Heart left ventricle (tissue), 16 donors: ENCODE measurements at regions not wholly inside any gene's neighbourhood (a gene's known extent, or its start where the extent isn't known, plus 50 kb on each side); places are given as distances from the start of the nearest gene placed in this dataset.

ENCODE experiments used
- ATAC-seq, 4 donors: fragments of 200-7000 bp; cut with Tn5 transposase; one replicate each; pipeline ENCODE4 v1.9.1; 2020 to 2022; ENCODE audit warnings: moderate library complexity in 4 of 4, mild to moderate bottlenecking in 3 of 4, moderate number of reproducible peaks in 1 of 4
- DNase-seq, 5 donors: peaks; one replicate each; pipeline ENCODE4 v3.0.0-alpha.2; 2020
- H3K27ac ChIP-seq, 12 donors: fragments of 200-600 bp; sonication (generic) in 4 of 12; one replicate each; pipeline versions ENCODE4 v1.5.0 to v1.8.0; 2016 to 2022; ENCODE audit warnings: mild to moderate bottlenecking in 2 of 12
- H3K27me3 ChIP-seq, 9 donors: fragments of 200-600 bp; sonication (generic) in 2 of 9; one replicate each; pipeline versions ENCODE4 v1.5.1 to v1.8.0; 2016 to 2022; ENCODE audit warnings: mild to moderate bottlenecking in 3 of 9
- H3K36me3 ChIP-seq, 9 donors: fragments of 200-600 bp; sonication (generic) in 2 of 9; one replicate each; pipeline versions ENCODE4 v1.5.0 to v1.8.0; 2018 to 2022; ENCODE audit warnings: mild to moderate bottlenecking in 2 of 9
- H3K4me1 ChIP-seq, 12 donors: fragments of 200-600 bp; sonication (generic) in 4 of 12; one replicate each; pipeline versions ENCODE4 v1.5.0 to v1.8.0; 2016 to 2022; ENCODE audit warnings: mild to moderate bottlenecking in 3 of 12
- H3K4me3 ChIP-seq, 12 donors: fragments of 200-600 bp; sonication (generic) in 4 of 12; one replicate each; pipeline versions ENCODE4 v1.5.0 to v1.8.0; 2017 to 2022; ENCODE audit warnings: mild to moderate bottlenecking in 9 of 12, moderate library complexity in 4 of 12
- H3K9me3 ChIP-seq, 12 donors: fragments of 200-600 bp; sonication (generic) in 4 of 12; one replicate each; pipeline versions ENCODE4 v1.5.0 to v1.8.0; 2016 to 2022; ENCODE audit warnings: mild to moderate bottlenecking in 1 of 12
- CTCF ChIP-seq, 12 donors: fragments of 200-600 bp; sonication (generic) in 4 of 12; IDR thresholded peaks; one replicate each; pipeline versions ENCODE4 v1.5.0 to v1.8.0; 2018 to 2022; ENCODE audit warnings: antibody characterized with exemption in 12 of 12, mild to moderate bottlenecking in 5 of 12
- POLR2A ChIP-seq, 2 donors: fragments of 450-650 bp; IDR thresholded peaks; one replicate each; pipeline ENCODE4 v1.6.1; 2017; ENCODE audit warnings: antibody characterized with exemption in 2 of 2, mild to moderate bottlenecking in 2 of 2, moderate library complexity in 2 of 2
- WGBS, 4 donors: extraction: QIAGEN DNeasy Blood & Tissue Kit in 2 of 4; methylation state at CpG; one replicate each; pipeline versions ENCODE4 v1.1.5 to v1.1.7; 2013 to 2018; 5-methylcytosine and 5-hydroxymethylcytosine counted together
- intact Hi-C, 10 donors: fragments of 100-400 bp; cut with DNase I; formaldehyde crosslinking; loops; one replicate each; pipeline versions ENCODE4 v1.11.1 to v1.14.2; 2022
- donor health status: ischemic (EF 13 %, LVEDD 7.1; RV severe dilation, severe dysfunction).
- donor health status: healthy with polysubstance abuse.
- donor health status: DM: no; HTN: yes; CAD: no.
- donor health status: DM: no; HTN: no; CAD: no.
- donor health status: ischemic (EF 25% LVEDD 6.9; RV normal size, moderate dysfunction).
- donor health status: ischemic (EF 25% LVEDD 5.7; RV mildly dilated, moderate dysfunction).
- donor health status: healthy.
- donor health status: DM: yes; HTN: yes; CAD: no.
- donor health status: ischemic (EF 35%, LVEDD 5.7; RV mildly dilated, moderate dysfunction).
- donor health status: nonischemic (EF 11% LVEDD 7.7; RV severe dilation, severe dysfunction).
- donor health status: DM: yes; HTN: yes; CAD: no.
- donor health status: PGD.
- donor health status: ischemic (EF 29% LVEDD 5.4; RV normal size, mild dysfunction).
- donor health status: nonischemic (EF 23%, LVEDD 6.1; RV moderate dilation, normal function).

GRCh38 chr5:9780501-9780900, 150.3 kb upstream of the TAS2R1 start:
- TF ChIP-seq CTCF (IDR thresholded peaks at IDR 0.05) (no peak), POLR2A (IDR thresholded peaks at IDR 0.05) (no peak)
- H3K4me1 ChIP-seq = no peaks in the 10 kb centered on the region
- no peaks in the 10 kb centered on the region for H3K27me3 ChIP-seq
- WGBS, 4 donors = 94 to 98% (median 96%) methylated on average over 11 of the region's 11 CpGs
- H3K27ac ChIP-seq = no peak overlapping the region
- intact Hi-C loops = no loop called here
- H3K4me3 ChIP-seq = no peak overlapping the region
- ATAC-seq (no peak), DNase-seq (no peak)
- no peaks in the 10 kb centered on the region for H3K36me3 ChIP-seq
- H3K9me3 ChIP-seq = peaks cover 0 to 12% (median 2%) of the 10 kb centered on the region in 12 donors

GRCh38 chr5:9776525-9776924, 146.4 kb upstream of the TAS2R1 start:
- H3K9me3 ChIP-seq = peaks cover 0 to 12% (median 2%) of the 10 kb centered on the region in 12 donors
- DNase-seq = no peak
- H3K4me3 ChIP-seq = no peak overlapping the region
- intact Hi-C loops = loop anchor here in 1 of 10 donors (10.0 kb wide), 1 partner anchor 368 kb away; no protein-coding TSS in a partner anchor
- ATAC-seq = no peak
- WGBS, 4 donors = 62 to 75% (median 67%) methylated on average over 3 of the region's 3 CpGs
- TF ChIP-seq CTCF (IDR thresholded peaks at IDR 0.05) (no peak), POLR2A (IDR thresholded peaks at IDR 0.05) (no peak)
- no peak overlapping the region for H3K27ac ChIP-seq
- no peaks in the 10 kb centered on the region for H3K36me3 ChIP-seq
- no peaks in the 10 kb centered on the region for H3K4me1 ChIP-seq
- no peaks in the 10 kb centered on the region for H3K27me3 ChIP-seq

- no peaks in the 10 kb centered on the region for H3K4me1 ChIP-seq
- intact Hi-C loops = loop anchor here in 1 of 10 donors (10.0 kb wide), 1 partner anchor 369 kb away; no protein-coding TSS in a partner anchor
- H3K36me3 ChIP-seq = no peaks in the 10 kb centered on the region
- H3K9me3 ChIP-seq = peaks cover 0 to 7% (median 0%) of the 10 kb centered on the region in 12 donors
- ATAC-seq = no peak
- no peak for DNase-seq
- no peaks in the 10 kb centered on the region for H3K27me3 ChIP-seq
- no peak overlapping the region for H3K27ac ChIP-seq
- no peak overlapping the region for H3K4me3 ChIP-seq
- TF ChIP-seq CTCF (IDR thresholded peaks at IDR 0.05) (no peak), POLR2A (IDR thresholded peaks at IDR 0.05) (no peak)
Observed at GRCh38 chr5:9775339-9775738, 145.2 kb upstream of the TAS2R1 start.

GRCh38 chr5:9774472-9775079, 144.4 kb upstream of the TAS2R1 start:
- H3K9me3 ChIP-seq = peaks cover 0 to 6% (median 0%) of the 10 kb centered on the region in 12 donors
- ATAC-seq (no peak), DNase-seq (no peak)
- intact Hi-C loops = loop anchor here in 1 of 10 donors (10.0 kb wide), 1 partner anchor 370 kb away; no protein-coding TSS in a partner anchor
- no peaks in the 10 kb centered on the region for H3K27me3 ChIP-seq
- H3K27ac ChIP-seq = no peak overlapping the region
- no peaks in the 10 kb centered on the region for H3K4me1 ChIP-seq
- TF ChIP-seq CTCF (IDR thresholded peaks at IDR 0.05) (peak in 3 of 12 donors; percentile 11 to 28 (median 12)), POLR2A (IDR thresholded peaks at IDR 0.05) (no peak)
- 68 to 88% (median 69%) methylated on average over 3 of the region's 3 CpGs for WGBS, 4 donors
- no peak overlapping the region for H3K4me3 ChIP-seq
- no peaks in the 10 kb centered on the region for H3K36me3 ChIP-seq
